GM18498 (cell line): ENCODE measurements at regions not wholly inside any gene's neighbourhood (a gene's known extent, or its start where the extent isn't known, plus 50 kb on each side); places are given as distances from the start of the nearest gene placed in this dataset.

Source experiments
- ATAC-seq: cut with Tn5 transposase; IDR thresholded peaks from one replicate; pipeline ENCODE4 v1.9.1; 2021; ENCODE audit warnings: mild to moderate bottlenecking, moderate library complexity; ENCODE audit not compliant: unreplicated experiment

- ATAC-seq, result no peak
Observed at GRCh38 chr10:44301781-44302355, 83.0 kb downstream of the CXCL12 start.

GRCh38 chr10:44300666-44301649 is 83.9 kb downstream of the CXCL12 start:
- ATAC-seq, result peak; percentile 81

GRCh38 chr10:44298713-44299112 is 86.2 kb downstream of the CXCL12 start:
- ATAC-seq, result no peak

DNA sequence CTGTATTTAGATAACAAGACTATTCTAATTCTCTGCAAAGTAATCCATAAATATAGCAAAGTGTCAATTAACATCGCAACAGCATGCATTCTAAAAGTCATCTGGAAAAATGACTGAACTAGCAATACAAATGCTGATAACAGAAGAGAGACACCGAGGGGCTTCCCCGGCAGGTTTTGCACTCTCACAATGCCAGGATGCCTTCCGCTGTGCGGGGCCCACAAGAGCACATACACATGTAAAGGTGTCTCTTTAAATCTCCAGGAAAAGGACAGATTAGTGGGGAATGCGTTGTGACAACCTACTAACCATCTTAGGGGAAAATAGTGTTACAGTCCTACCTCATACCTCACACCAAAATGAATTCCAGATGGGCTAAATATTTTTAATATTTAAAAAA is 86.9 kb downstream of the CXCL12 start:
- ATAC-seq, result no peak

GRCh38 chr10:44295644-44296241 is 89.2 kb downstream of the CXCL12 start:
- no peak for ATAC-seq

DNA sequence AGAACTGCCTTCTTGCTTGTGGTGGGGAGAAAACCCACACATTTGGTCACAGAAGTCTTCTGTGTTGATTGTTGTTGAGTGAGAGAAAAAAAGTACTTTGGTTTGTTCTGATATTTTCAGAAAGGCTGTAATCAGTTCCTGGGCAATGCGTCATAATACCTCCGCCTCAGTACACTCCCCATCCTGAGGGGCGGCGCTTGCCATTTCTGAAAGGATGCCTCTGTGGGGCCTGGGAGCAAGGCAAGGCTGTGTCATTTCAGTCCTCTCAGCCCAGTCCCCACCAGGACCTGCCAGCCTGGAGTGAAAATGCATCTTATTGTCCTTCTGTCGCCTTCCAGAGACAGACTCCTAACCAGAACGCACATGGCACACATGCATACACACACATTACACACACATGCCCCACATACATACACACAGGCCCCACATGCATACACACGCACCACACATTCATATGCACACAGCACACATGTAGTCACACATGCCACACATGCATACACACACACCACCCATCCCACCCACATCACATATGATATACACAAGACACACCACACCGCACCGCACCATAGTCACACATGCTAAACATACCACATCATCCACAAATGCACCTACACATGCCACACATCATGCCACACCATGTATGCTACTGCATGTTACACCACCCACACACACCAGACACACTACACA is 90.0 kb downstream of the CXCL12 start:
- no peak for ATAC-seq

DNA sequence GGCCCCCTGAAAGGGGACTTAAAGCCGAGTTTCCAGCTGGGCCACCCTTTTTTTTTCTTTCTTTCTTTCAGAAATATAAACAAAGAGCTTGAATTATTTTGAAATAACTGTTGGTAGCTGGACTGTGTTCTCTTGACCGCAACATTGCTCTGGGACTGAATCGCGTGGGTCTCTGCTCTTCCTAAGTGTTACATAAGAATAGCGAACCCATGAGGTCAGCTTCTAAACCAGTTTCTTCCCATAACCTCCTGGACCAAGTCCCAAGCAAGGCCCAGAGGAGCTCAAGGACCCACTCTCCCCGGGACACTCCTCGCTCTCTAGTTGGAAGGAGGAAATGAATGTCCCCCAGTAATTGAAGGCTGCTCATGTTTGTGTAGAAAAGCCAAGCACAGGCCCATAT is 91.1 kb downstream of the CXCL12 start:
- ATAC-seq, result no peak

- no peak for ATAC-seq
Observed at GRCh38 chr10:44293306-44293778, 91.6 kb downstream of the CXCL12 start.

DNA sequence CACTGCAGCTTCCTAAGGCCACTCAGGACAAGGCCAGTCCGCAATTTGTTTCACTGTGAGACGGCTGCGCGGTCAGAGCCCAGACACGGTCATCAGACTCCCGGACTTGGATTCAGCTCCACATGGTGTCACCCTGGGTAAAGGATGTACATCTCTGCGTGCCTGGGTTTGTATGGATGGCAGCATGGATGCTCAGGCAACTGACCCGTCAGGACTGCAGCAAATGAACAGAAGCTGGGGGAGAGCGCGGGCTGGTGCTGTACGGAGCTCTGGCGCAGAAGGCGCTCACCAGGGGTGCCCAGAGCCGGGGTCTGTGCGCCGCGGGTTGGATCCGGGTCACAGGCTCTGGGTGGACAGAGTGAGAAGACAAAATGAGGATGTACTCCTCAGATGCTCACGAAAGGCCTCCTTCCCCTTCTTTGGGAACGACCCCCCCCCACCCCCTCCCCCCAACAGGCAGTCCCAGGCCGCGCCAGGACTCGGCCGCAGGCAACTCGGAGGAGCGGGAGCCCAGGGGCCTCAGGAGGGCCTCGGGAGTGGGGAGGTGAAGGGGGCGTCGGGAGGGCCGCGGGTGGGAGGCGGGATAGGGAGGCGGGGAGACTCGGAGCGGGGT is 92.4 kb downstream of the CXCL12 start:
- no peak for ATAC-seq

DNA sequence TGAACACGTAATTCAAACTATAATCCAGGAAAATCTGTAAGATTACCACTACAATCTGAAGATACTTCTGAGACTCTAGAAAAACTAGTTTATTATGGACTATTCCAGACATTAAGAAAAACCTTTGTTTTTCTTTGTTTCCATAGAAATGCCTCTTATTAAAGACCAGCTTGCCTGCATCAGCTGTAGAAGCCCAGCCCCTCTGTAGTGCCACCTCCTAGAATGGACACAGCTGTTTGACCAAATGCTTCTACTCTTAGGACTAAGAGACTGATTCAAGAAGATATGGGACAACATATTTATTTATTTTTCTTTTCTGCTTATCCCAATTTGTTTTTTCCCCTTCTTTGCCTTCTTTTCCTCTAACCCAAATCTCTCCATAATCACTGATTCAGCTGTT is 93.8 kb downstream of the CXCL12 start:
- no peak for ATAC-seq

- no peak for ATAC-seq
Observed at GRCh38 chr10:44289125-44289524, 95.8 kb downstream of the CXCL12 start.

GRCh38 chr10:44287408-44287807 is 97.5 kb downstream of the CXCL12 start:
- no peak for ATAC-seq

DNA sequence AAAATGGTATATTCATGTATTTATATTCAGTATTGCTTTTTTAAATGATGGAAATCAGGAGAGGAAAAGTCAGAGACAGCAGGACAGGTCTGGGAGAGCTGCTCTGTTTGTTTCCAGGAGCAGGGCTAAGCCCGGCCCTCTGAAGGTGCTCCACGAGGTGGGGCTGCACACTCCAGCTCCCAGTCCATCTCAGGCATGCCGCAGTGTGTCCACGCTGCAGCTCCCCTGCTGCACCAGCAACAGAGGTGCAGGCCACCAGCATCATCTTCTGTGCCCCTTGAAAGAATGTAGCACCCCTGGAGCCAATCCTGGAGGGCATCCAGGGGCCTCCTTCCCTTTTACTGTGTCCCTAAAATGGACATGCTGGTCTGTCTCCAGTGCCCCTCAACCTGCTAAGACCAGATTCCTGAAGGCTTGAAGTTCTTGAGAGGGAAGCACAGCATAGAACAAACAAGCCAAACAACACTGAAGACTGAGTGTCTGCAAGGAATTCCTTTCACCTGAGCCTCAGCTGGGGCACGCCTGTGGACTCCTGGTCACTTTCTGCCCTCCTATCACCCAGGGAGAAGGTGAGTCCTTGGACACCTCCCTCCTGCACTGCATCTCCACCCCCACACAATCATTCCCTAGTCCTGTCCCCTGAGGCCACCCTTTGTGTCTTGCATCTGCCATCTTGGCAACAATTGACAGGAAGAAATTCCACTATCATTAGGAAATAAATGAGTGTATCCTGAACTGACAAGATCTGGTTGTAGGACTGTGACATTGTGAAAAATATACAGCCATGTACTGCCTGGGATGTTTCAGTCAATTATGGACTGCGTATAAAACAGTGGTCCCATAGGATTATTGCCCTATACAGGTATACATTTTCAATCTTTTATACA is 100.5 kb downstream of the CXCL12 start:
- ATAC-seq, result no peak

GRCh38 chr10:44282626-44283300 is 102.1 kb downstream of the CXCL12 start:
- no peak for ATAC-seq

GRCh38 chr10:44281662-44282061 is 103.2 kb downstream of the CXCL12 start:
- ATAC-seq, result no peak

DNA sequence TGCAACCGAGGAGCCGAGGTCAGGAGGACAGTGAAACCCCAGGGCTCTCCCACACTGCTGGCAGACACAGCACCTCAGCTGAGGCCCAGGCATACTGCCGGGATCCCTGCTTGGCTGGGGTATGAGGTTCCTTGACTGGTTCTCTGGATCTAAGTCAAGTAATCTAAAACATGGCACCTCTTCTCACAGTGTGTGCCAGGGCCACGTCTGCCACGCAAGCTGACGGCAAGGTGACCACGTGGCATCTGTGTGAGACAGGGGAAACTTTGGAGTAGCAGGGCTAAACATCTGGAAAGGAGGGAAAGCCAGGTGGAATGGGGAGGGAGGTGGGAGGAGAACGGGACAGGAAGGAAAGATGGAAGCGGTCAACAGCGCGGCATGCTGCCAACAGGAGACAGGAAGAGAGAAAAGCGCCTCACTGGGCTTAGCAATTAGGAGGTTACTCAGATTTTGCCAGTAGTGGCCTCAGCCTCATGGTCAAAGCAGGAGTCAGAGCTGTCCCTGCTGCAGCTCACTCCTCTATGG is 103.7 kb downstream of the CXCL12 start:
- ATAC-seq, result no peak

- ATAC-seq, result no peak
Observed at GRCh38 chr10:44280226-44281014, 104.5 kb downstream of the CXCL12 start.

GRCh38 chr10:44279426-44280126 is 105.3 kb downstream of the CXCL12 start:
- ATAC-seq, result no peak
